ENCODE measurements at regions not wholly inside any gene's neighbourhood (a gene's known extent, or its start where the extent isn't known, plus 50 kb on each side); places are given as distances from the start of the nearest gene placed in this dataset.

DNA sequence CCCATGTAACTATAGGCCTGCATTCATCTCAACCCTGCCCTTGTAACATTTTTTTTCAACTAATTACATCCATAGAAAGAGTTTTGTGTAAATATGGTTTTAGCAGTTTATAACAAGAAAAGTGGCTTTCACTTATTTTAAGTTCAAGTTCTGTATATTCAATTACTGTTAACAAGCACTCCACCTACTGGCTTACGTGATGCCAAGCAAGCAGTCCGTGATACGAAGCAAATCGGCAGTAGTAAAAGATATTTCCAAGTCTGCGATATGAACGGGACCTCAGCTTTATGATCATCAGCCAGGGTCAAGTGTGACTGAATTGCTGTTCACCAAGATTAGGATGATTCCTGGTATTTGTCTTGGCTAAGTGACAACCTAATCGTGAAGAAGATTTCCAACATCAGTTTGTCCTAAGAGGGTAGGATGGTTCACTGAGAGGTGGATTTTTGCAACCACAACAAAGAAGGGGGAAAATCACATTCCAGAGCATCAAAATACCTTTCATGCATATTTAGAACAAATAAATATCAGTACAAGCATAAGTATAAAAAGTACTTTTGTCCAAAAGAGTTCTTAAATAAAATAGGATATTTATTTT, 456.2 kb downstream of the FOXG1 start:
- DNase-seq: no peak

DNA sequence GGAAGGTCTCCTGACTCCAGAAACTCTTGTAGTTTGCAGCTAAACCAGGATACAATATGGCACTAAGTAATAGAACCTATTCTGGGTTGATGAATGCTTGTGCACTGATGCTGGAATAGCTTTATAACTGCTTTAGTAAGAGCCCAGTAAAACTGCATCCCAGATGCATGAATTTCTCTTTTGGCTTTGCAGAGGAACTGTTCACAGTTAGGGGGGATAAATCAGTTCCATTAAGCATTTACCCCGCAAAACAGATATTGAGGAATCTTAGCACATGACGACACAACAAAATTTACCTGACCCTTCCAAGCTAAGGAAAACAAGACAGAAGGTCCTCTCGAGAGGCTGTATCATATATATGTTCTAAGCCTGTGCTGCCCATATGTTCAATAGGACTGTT, 457.4 kb downstream of the FOXG1 start:
- no peak for DNase-seq

DNA sequence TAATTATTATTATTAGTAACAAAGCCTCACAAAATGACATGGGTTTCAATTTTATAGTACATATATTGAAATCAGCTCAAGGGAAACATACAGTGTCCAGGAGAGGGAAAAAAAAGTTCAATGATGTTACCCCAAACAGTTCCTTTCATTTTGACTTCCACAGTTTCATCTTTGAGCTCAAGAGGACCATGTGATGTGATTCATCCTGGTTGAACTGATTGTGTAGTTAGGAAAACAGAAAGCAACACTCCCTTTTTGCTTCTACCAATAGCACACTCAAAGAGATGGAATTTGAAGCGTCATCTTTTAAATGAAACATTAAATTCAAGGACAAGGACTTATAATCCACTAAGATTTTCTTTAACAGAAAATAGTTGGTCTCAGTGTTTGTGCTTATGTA, 461.0 kb downstream of the FOXG1 start:
- no peak for DNase-seq

DNA sequence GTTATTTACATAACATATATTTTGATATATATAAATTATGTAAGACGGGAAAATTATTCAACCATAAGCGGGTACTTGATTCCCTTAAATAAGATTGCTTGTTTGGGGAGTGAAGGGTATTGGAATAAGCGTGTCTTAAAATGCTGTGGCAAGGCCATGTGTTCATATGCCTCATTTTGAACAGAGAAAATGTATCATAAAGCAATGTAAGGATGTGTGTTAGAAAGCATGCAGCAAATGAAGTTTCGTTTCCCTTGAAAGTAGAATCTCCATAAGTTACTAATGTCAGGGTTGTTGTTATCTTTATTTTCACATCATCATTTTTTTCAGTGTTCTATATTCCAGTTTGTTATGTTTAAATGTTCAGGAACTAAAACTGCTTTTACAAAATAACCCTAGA, 465.6 kb downstream of the FOXG1 start:
- DNase-seq: no peak

DNA sequence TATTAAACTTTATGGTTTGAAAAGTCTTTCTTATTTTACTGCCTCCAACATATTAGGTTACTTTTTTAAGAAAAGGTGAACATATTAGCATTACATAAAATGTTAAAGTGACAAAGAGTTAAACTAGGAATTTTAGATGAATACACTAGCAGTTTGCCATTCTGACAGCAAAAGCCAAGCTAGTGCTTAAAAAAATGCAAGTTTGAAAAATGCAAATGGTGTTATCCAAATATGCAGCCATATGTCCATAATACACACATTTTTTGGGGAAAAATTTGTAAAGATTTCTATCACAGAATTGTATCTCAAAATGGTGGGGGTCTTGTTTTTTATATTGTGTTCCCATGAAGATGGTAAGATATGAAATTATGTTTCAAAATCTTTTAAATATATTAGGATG, 466.1 kb downstream of the FOXG1 start:
- no peak for DNase-seq

DNA sequence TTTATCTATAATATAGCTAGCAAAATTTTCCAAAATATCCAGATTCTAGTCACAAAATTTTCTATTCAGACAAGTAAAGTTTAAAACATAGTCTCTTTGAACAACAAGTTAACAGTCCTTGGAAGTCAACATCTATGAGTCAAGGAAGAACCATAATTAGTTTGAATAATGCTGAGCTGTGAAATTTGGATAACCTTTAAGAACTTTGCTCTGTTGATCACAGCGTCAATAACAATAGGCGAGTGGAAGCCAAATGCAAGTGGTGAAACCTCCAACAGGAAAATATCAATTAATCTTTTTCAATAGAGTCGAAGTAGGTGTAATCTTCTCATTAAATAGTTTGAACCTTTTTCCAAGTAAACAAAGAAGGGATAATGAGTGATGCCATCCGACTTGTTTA, 466.6 kb downstream of the FOXG1 start:
- DNase-seq: no peak

DNA sequence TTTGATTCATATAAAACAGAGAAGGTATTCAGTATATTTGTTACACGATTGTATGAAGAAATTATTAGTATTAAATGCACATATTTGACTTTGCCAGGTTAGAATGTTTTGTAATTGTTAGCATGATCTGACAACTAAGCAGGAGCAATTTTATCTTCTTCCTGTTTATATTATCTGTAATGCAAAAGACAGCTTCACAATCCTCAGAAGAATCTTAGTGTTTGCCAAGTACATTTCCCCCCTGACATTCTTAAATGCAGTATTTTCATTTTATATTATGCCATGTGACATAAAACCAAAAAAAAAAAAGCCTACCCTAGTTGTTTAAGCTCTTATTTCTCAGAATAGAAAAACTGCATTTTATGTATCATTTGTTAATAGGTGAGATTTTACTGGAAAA, 469.4 kb downstream of the FOXG1 start:
- no peak for DNase-seq

DNA sequence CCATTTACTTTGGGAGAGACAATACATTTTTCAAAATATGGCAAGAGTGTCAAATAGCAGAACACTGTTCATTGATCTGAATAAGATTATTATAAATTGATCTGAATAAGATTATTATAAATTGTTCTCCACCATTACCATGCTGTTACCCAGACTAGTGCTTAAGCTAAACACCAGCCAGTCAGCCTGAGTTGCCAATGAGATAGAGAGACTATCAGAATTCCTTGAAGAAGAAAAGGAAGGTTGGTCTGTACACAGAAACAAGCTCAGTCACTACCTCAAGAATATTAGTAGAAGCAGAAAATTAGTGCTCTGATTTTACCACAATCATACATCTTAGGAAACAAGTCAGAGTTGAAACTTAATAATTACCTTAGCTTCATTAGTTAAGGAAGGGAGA, 469.8 kb downstream of the FOXG1 start:
- DNase-seq: no peak

DNA sequence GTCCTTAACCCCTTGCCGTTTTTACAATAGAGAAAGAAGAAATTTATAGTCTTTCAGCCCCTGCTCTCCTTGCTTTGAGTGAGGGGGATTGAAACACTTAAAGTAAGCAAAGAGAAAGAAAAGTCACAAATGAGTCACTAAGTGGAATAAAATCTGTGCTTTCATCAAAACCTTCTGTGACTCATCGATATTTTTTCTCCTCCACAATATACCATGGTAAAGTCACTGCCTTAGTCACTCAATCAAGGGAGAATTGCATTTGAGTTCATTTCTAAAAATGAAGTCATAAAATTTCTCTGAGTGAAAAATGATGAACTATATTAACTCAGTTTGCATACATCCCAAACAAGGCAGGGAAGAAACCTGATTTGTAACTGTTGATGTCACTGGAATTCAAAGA, 470.3 kb downstream of the FOXG1 start:
- no peak for DNase-seq

DNA sequence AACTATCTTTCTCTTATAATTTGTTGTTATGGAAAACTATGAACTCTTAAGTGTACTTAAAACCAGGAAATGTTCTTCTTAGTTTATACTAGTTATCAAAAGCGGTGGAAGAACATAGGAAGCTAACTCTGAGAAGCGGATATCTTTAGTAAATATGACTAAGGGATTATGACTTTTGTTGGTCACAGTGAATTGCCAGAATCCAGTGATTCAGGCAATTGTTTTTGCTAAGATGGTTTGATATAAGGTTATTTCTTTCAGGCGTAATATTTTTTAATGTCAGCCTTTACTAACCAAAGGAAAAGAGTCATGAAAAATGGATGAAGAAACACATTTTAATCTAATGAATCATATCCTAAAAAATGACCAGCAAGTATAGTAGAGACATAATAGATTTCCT, 473.5 kb downstream of the FOXG1 start:
- DNase-seq: no peak

DNA sequence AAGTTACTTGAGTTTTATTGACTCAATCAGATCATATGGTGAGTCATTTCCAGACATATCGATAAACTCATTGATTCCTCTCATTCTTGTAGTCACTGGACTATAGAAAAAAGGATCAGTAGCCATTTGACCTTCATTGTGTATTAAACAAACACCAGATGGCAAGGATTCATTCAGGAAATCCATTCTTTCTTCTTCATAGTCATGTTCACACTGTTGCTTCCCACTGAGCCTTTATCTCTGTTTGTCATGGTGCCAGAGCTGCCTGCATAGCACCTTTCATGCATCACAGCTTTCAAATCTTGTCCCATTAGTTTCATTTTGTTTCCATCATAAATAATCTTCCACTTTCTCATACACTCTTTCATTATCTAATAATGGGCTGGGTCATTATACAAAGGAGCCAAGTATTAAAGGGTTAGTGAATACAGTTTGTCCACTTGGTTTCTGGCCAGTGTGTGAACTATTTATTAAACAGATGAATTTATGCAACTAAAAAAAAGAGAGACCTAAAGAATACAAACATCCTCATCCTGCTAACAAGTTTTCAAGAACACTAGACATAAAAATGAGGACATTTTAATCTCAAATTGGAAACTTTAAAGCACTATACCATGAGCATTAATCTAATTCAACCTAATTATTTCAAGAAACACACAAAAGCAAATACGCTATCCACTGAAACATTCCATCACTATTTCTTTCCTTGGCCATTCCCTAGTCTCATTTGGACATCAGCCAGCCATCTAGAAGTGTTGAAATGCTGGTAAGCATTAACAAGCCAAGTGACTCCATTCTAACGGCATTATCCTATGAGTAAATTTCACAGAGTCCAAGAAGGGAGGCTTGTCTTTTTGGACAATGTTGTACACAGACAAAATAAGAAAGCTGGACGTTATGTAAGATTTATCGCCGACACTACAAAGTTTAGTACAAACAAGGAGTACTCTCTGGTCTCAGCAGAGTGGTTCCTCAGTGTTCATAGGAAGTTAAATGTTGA, 476.5 kb downstream of the FOXG1 start:
- no peak for DNase-seq

DNA sequence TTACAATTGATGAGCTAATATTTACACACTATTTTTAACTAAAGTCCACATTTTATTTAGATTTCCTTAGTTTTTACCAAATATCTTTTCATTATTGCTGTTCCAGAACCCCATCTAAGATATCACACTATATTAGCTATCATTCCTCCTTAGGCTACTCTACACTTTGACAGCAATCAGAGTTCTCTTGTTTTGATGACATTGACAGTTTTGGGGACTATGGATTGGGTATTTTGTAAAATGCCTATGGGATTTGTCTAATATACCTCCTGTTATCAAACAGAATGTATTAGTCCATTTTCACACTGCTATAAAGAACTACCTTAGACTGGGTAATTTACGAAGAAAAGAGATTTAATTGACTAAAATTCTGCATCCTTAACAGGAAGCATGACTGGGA, 489.1 kb downstream of the FOXG1 start:
- DNase-seq: no peak

DNA sequence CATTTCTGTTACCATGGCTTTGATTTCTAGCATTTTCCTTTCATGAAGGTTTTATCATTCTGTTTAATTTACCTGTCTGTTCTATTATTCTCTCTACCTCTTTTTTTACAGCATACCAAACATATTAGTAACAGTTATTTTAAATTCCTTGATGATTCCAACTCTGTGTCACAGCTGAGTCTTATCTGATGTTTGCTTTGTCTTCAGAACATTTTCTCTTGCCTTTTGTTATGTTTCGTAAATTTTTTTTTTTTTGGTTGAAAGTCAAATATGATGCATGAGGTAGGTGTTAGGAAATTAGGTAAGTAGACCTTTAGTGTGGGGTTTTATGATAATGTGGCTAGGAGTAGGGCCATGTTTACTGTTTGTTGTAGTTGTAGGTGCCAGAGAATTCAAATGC, 496.4 kb downstream of the FOXG1 start:
- DNase-seq: no peak

DNA sequence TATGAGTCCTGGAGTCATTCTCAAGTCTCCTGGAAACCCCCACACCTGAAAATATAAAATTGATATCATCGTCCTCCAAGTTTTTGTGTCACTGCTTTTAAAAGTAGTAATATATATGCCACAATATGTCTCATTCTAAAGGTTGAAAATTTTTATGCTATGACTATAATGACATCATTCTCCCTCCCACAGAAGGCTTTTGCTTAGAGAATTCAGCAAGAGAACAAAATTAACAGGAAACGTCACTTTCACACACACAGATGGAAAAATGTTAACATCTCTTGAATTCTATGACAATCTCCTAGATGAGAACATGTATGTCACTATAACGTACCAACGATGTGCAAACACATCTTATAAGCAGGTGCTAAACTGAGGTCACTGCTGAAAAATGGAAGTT, 498.3 kb downstream of the FOXG1 start:
- DNase-seq: no peak

DNA sequence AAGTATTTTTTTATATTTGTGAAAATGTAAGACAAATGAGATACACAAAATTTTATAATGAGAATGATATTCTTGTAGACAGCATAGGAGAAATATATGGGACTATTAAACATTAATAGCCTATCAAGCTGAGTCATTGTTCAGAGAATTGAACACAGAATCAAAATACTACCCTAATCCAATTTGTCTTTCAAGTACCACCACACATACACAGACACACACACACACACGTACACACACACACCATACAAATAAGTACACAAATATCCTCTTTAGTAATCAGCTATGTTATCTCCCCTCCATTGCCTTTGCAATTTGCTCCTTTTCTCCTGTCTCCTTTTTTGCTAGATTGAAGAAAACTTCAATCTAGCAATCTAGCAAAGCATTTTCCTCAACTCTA, 499.3 kb downstream of the FOXG1 start:
- DNase-seq: no peak

DNA sequence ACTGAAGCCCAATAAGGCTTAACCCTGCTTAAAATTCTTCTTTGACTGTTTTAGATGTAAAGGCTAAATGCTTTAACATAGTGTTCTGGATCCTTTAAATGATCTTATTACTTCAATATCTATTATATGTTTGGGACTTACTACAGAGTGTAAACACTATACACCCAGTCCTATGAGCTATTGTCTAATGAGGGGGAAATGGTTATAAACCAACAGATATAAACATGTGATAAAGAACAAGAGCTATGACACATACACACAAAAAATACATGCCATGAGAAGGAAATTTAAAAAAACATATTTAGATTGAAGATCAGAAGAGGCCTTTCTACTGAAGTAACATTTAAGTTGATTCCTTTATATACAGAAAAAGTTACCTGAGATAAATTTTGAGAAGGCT, 505.1 kb downstream of the FOXG1 start:
- DNase-seq: no peak

DNA sequence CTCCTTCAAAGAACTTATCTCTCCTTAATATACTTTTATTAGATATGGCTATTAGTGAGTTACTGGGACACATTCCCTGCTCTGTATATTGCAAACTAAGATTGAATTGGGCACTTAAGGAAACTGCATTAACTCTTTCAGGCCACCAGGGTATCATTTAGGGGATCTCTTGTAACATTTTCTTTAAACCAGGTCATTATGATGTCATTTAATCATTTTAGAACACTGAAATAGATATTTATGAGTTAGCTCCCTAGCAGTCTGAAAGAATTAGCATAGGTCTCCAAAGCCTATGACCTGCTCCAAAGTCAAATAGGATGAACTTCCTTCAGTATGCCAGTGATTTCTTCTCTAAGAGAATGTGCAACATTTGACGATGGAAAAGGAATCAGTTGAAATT, 506.9 kb downstream of the FOXG1 start:
- DNase-seq: no peak

DNA sequence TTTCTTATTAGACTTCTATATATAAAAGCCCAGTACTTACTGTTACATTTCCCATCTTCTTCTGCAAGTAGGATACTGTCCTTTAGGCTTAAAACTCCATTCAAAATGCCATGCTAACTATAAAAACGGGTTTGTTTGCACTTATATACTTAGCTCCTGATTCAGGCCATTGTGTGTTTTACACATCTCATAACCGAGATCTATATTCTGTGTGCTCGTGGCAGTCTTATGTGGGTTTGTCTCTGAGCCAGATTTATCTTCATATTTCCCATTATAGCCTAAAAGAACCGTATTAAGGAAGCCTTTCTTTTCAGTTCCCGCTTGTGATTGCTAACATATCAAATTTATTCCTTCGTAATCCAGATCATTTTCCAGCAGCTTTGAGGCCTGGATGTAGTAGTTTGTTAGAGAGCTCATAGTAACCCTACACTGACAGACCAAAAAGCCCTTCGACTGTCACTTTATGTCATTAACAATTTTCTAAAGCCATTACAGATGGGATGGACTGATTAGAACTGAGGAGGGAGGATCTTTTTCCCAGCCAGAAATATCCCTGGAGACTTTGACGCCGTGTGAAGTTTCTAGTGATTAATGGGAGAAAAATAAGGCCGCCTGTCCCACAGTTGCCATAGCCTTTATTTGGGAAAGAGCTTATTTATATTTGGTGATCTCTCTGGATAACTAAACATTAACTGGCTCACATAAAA, 508.5 kb downstream of the FOXG1 start:
- DNase-seq: no peak

DNA sequence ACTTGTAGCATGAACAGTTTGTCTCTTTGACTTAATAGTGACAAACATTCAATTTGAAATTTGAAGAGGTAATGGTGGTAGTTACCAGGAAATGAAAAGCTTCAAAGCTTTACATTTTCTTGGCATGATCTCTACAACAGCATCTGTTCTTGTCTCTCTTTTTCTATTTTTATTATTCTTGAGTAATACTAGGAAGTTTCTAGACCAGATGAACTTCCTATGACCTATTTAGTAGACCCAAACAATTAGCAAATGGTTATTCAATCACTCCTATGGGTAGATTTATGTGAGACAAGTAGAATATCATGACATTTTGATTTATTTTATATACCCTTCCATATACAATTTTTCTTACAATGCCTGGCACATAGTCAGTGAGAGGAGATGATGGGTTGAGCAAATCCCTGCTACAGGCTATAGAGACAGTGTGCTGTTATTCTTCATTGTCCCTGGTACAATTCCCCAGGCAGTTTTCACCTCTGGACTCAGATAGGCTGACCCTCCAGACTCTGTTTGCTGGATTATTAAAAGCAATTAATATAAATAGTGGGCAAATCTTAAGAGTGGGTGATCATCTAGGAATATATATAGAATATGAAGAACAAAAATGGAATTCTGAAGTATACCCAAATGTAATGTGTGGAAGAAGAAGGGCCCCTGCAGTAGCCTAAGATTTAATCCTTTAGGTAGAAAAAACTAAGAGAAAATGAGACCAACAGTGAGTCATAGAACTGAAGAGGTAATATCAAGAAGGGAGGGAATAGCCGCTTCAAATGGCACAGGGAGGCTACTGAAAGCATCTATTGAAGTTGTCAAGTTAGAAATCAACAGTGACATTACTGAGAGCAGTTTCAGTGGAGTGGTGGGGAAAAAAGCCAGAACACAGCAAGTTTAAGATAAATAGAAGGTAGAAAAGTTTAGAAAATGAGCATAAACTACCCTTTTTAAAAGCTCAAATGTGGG, 512.0 kb downstream of the FOXG1 start:
- DNase-seq: no peak

DNA sequence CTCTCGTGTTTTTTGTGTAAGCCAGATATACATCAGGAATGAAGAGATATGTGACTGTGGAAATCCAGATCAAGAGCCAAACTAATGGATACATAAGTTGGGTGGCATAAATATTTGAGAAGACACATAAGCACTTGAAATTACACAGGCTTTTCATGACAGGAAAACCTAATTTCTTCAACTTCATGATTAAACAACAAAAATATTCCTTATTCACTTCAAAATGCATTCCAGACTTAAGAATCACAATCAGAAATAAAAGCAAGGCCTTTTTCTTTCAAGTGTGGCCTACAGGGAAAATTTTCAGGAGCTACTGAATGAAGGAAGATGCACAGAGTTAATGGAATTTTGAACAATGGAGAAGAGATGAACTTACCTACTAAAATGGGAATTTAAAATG, 515.6 kb downstream of the FOXG1 start:
- no peak for DNase-seq

DNA sequence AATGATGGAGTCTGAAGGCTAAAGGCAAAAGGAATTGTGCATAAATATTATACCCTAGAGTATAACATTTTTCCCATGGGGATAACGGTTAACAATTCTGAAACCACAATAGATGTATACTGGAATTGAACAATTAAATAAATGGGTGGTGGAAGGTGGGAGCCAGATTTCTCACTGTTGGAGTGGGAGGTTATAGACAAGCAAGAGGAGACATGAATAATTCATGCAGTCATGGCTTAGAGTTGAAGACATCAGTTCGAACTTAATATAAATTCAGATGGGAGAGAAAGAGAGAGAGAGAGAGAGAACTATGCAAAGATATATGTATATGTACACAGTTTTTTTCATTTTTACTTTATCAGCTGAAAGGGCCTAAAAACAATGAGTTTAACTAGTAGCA, 523.9 kb downstream of the FOXG1 start:
- no peak for DNase-seq

DNA sequence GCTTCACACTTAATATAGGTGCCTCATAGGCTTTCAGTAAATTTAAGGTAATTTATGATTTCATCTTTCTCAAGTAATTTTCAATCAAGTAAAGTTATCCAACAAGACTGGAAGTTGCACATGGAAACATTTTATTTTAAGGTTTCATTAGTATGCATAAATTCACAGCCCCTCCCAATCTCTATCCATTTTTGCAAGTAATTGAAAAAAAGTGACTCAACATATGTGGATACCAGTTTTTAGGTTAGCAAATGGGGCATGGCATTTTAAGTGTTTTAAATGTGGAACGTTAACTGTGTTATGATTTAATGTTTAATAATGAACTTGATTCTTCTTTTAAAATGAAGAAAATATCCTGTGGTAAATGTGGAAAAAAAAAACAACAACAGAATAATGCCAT, 532.8 kb downstream of the FOXG1 start:
- DNase-seq: no peak

DNA sequence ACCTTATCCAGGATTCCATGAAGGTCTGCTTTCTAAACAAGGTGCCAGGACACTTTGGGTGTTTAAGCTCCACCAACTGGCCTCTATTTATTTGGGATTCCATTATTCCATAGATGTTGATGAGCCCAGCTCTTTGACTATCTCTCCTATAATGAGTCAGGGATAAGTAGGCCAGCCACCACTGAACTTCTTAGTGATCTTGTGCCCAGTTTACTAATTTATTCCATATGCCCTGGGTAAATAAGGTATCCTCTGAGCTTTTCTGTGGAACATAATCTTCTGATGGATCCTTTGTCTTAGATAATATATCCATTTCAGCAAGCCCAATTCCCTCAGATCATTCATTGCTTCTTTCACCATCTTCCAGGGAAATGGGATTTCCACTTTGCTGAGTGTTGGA, 535.0 kb downstream of the FOXG1 start:
- no peak for DNase-seq

Measured in MV-4-11 (cell line).